NCI-H345 treated with DMSO at 0.1 percent for 48 hours (cell line): ENCODE measurements at regions not wholly inside any gene's neighbourhood (a gene's known extent, or its start where the extent isn't known, plus 50 kb on each side); places are given as distances from the start of the nearest gene placed in this dataset.
"Not testable (repeated sequence)": the region's sequence is repeated elsewhere in the genome, so short reads cannot be mapped to it uniquely, and the experiment has no call there.

Source experiments
- DNase-seq: peaks from one replicate; lab custom pipeline; 2025; ENCODE audit not compliant: unreplicated experiment; lab: John Stamatoyannopoulos, UW

DNA sequence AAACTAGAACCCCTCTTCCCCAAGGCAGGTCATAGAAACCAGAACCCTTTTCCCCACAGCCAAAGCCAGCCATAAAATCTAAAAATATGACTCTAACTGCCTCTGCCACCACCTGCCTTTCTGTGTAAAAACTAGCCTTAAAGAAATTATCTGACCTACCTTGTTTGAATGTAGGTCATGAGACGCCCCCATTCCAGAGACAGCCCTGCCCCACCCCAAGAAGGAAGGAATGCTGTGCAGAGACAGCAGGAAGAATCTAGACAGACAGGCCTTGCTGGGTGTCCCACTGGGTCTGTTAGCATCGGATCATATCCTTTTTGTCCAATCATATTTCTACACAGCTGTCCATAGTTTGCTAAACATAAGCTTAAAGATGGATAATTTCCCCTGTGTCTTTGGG lies 128.4 kb upstream of the RAB4A start:
- DNase-seq: no peak

DNA sequence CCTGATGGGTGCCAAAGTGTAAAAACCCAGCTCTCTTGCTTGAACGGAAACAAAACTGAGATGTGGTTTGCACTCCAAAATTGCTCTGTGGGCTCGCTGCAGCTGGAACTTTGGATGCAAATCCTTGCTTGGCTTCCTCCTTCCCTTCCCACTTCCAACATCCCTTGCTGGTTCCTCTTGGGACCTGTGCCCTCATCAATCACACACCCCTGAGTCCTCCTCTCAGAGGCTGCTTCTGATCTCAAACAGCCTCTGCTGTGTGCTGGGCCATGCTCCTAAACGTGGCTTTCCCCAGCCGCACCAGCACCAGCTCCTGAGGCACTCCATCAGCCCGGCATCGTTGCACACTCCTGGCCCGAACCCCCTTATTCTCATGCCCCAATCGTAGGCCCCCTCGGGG lies 124.3 kb upstream of the RAB4A start:
- DNase-seq: no peak

DNA sequence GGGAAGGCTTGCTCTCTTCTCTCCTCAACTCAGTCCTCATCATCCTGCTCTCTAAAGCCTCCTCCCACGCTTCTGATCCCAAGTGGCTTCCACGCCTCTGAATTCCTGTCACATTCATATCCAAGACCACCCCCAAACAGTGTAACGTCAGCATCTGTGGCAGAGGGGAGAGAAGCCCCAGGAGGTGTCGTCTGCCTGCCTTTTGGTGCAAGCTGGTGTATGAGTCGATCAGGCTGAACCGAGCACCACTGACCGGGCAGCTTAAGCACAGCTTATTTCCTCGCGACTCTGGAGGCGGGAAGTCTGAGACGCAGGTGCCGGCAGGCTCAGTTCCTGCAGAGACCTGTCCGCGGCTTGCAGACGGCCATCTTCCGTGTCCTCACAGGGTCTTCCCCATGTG lies 123.8 kb upstream of the RAB4A start:
- DNase-seq: no peak

DNA sequence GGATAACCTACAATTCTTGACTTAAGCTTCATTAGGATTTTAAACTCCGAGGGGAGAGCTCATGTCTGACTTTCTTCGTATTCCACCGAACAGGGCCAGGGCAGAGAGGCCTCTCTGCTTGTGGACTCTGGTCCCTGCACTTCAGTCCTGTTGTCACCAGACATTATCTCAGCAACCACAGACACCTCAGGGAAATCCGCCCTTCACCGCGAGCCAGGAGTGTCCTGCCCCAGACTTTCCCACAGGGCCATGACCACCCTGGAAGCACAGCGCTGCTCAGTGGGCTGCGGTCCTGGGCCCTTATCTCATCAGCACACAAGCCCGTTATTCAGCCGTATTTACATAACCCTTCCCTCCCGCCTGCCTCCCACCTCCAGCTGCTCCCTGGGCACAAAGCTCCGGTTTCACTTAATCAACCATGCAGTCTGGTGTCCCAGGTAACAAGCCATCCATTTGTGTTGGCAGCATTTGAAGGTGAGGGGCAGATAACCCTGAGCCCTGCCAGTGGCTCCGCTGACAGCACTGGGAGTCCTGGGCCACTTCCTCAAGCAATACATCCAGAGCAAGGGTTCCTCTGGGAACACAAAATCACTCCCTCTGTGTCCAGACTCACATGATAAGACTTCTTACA lies 122.8 kb upstream of the RAB4A start:
- peak; percentile 31 for DNase-seq

DNA sequence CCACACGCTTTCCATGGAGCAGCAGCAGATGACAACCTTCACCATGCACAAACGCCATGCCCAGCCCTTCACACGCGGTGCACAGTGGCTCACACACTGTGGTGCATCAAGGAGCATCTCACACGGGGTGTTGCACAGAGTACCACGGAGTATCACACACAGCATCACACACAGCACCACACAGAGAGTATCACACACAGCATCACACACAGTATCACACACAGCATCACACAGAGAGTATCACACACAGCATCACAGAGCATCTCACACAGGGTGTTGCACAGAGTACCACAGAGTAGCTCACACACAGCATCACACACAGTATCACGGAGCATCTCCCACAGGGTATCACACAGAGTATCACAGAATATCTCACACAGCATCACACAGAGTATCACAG lies 122.2 kb upstream of the RAB4A start:
- DNase-seq: no peak

DNA sequence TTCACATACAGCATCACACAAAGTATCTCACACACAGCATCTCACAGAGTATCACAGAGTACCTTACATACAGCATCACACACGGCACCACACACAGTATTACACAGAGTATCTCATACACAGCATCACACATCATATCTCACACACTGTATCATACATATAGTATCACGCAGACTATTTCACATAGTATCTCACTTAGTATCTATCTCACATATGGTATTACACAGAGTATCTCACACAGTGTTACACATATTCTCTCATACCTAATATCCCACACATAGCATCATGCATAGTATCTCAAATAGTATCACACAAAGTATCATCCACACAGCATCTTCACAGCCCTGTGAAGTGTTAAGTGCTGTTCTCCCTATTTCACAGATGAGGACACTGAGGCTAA lies 121.5 kb upstream of the RAB4A start:
- no peak for DNase-seq

DNA sequence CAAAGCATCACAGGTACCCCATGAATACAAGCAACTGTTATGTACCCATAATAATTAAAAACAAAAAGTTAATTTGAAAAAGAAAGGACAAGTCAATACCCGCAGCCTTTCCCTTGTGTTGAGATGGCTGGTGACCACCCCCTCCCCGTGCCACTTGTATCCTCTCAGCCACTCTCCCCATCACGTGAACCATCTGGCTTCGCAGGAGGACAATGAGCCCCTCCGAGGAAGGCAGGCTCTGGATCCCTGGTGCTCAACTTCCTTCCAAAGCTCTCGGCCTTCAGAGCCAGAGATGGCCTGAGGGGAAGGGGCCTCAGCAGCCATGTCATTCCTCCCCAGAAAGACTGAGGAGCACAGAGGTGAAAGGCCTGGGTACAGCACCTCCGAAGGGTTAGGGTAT lies 120.4 kb upstream of the RAB4A start:
- no peak for DNase-seq

DNA sequence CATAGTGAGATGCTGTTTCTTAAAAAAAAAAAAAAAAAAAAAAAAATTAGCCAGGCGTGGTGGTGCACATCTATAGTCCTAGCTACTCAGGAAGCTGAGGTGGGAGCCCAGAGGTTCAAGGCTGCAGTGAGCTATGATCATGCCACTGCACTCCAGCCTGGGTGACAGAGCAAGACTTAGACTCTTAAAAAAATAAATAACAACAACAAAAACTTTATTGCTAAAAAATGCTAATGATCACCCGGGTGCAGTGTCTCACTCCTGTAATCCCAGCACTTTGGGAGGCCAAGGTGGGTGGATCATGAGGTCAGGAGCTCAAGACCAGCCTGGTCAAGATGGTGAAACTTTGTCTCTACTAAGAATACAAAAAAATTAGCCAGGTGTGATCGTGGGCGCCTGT lies 119.5 kb upstream of the RAB4A start:
- DNase-seq: not testable (repeated sequence)

DNA sequence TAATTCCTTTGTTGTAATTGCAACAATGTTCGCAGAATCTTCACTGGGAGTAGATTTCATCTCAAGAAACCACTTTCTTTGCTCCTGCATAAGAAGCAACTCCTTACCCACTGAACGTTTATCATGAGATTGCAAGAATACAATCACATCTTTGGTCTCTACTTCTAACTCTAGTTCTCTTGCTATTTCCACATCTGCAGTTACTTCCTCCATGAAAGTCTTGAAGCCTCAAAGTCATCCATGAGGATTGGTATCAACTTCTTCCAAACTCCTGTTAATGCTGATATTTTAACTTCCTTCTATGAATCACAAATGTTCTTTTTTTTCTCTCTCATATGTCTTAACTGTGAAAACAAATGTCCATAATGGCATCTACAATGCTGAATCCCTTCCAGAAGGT lies 118.6 kb upstream of the RAB4A start:
- no peak for DNase-seq

DNA sequence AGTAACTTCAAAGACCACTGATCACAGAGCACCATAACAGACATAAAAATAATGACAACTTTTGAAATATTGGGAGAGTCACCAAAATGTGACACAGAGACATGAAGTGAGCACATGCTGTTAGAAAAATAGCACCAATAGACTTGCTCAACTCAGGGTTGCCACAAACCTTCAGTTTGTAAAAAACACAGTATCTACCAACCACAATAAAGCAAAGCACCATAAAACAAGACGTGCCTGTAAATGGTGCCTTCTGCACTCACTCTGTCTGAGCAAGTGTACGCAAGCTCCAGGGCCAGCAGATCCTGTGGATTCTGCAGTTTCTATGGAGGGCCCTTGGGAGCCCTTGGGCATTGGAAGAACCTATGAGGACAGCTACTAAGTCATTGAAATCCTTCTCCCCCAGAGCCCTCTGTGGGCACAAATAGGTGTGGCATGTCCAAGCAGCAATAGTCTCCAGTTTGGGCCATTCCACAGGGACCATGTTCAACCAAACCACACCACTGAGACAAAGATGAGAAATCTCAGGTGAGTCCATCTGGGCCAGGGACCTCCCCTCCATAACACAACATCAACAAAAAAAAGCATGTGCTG lies 116.9 kb upstream of the RAB4A start:
- no peak for DNase-seq

DNA sequence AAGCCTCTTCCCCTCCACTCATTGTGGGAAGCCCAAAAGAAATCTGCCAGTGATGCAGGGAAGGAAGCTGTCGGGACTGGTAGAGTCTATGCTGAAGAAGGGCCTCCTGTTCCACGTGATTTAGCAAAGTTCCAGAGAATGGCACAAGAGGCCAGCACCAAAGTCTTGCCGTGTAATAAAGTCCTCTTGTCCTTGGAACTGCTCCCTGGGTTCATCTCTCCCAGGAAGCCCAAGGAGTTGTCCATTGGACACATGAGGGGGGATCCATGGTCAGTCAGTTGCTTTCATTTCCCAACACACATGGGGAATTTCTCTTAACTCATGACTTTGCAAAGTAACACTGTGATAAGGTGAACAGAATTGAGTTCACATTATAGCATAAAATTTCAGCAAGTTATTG lies 116.1 kb upstream of the RAB4A start:
- no peak for DNase-seq

DNA sequence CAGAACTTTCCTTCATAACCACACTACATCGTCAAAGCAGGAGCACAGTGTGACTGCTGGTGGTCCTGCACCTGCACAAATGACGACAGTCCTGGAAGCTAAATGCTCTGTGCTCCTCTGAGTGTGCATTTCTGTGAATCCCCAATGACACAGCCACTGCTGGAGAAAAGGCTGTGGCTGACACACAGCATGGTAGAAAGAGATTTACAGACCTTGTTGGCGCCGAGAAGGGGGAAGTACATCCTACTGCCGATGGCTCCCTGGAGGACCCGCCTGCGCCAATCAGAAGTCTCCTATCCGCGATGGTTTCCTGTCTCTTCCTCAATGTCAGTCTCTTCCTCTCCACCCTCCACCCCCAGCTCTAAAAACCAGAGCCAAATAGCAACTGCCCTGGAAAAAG lies 115.4 kb upstream of the RAB4A start:
- no peak for DNase-seq

DNA sequence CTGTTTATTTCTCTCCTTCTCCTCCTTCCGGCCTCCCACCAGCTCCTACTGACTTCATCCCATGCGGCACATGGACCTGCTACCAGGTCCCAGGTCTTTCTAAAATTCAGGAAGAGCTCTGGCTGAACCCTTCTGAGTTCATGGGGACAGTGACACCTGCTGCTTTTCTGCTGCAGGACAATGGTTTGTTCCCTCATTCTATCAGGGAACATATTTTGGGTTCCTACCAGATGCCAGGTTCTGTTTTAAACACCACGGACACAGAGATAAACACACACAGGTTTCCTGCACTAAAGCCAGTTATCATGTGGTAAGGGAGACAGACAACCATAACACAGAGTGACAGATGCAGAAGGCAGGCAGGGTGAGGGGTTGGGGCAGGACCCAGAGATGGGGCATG lies 114.0 kb upstream of the RAB4A start:
- DNase-seq: no peak

DNA sequence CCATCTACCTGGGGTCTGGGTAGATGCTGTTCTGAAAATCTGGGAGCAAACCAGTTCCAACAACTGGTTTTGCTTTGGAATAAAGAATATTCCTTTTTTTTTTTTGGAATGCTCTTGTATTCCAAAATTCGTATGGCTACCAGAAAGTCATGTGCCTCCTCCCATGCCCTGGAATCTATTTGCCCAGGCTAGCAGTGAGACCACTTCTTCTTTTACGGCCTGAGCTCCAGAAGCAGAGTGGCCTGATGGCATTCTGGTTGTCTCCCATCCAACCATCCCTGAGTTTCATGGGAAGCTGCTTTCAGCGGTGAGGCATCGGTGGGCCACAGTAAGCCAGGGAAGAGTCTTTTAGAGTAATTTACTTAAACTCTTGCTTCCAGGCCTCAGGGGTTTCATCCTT lies 113.4 kb upstream of the RAB4A start:
- no peak for DNase-seq

DNA sequence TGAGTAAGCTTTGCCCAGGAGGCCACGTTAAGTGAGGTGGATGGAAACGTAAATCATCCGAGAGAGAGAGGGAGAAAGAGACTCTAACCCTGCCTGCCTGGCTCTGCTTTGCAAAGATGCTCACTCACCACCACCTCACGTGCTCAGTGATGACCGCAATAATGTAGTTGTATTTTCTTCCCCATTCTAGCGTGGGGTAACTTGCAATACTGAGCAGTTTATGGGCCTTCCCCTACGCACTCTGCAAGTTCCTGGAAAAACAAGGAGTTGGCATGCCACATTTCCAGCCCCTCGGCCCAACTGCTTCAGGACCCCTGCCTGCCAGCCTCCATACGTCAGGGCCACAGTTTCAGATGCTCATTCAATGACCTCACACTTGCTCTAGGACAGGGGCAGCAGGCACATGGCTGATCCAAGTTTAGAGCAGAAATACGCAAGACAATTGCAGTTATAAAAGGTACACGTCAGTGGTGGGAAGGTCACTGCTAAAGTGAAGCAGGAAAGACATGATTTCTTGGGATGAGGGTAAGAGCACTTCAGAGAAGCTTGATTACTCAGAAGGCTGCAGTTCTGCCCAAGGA lies 112.5 kb upstream of the RAB4A start:
- no peak for DNase-seq

DNA sequence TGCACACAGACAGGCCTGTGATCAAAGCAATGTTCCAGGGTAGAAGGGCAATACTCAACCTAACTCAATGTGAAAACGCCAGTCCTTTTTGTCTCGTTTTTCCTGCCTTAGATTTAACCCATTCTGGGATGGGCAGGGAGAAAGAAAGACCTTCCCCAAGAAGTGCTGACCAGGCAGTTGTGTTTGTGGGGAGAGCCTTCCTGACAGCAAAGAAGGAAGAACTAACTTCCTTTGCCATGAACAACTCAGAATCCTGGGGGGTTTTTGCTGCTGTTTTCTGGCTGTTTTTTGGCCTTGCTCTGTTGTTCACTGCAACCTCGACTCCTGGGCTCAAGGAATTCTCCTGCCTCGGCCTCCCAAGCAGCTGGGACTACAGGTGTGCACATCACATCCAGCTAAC lies 112.0 kb upstream of the RAB4A start:
- no peak for DNase-seq

DNA sequence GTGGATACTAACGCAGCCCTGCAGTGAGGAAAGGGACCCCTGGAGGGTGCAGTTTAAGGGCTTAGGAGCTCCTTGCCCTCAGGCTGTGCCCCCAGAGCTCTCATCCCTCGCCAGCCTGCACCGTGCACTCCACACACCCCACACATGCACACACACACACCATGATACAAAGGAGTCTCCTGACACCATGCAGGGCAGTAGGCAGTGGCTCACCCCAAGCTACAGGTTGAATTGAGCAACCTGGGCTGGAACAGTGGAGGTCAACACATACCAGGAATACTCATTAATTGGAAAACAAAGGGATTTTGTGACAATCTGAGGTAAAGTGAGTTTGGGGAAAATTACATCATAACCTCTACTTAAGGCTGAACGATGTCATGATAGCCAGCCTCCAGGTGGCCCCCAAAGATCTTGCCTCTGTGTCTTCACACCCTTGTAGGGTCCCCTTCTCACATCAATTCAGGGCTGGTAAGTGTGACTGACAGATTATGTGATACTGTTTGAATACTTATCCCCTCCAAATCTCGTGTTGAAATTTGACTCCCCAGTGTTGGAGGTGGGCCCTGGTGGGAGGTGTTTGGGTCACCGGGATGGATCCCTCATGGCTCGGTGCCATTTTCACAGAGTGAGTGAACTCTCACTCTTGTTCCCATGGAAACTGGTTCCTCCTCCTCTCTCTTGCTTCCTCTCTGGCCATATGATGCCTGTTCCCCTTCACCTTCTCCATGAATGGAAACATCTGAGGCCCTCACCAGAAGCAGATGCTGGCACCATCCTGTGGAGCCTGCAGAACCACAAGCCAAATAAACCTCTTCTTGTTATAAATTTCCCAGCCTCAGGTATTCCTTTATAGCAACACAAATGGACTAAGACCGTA lies 111.0 kb upstream of the RAB4A start:
- DNase-seq: no peak

DNA sequence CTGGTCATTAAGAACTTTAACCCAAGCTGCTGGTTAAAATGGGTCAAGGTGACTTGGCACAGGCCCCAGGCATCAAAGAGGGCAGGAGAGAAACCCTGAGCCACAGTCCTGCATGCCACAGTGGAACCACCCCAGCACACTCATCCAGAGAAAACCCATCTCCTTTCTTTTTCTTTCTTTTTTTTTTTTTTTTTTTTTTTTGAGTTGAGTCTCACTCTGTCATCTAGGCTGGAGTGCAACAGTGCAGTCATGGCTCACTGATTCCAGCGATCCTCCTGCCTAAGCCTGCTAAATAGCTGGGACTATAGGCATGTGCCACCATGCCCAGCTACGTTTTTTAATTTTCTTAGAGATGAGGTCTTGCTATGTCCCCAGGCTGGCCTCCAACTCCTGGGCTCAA lies 109.2 kb upstream of the RAB4A start:
- no peak for DNase-seq

DNA sequence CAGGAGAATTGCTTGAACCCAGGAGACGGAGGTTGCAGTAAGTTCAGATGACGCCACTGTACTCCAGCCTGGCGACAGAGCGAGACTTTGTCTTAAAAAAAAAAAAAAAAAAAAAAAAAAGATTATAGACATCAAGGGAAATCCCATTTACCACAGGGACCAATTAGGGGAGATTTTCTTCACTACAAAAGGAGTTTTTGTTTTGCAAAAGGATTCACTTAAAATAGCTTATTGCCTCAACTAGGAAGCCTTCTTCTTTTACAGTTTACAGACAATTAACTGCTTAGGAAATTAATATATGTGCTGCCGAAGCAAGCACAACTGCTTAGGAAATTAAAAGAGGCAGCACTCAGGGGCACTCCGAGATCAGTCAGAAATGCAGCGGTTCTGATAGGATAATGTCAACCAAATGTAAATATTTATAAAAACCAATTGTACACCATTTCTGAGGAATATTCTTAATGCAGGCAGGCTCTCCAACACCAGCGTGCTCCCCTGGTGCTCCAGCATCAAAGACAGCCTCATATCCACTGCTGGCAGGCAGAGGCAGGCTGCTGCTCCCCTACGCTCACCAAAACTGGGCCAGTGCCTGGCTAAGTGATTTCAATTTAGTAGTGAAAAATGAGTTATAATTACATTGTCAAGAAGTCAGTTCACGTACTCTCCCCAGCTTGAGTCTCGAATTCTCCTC lies 107.9 kb upstream of the RAB4A start:
- no peak for DNase-seq

DNA sequence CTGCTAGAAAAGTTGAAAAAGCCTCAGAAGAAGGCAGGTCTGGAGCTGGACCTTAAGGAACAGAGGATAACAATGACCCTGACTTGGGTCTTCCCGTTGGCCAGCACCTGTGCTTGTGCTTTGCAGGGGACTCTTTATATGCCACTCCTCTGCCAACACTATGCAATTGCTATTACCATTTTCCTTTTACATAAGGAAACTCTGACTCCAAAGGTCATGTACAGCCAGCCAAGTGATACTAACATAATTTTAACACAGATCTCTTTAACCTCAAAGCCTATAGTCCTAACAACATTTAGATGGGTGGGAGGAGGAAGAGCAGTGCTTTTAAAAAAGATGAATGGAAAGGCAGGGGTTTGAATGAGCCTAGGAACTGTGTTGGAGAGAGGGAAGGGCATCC lies 106.6 kb upstream of the RAB4A start:
- DNase-seq: no peak
